Activated B cell treated with CpG ODN at 0.5 μM for 24 hours (primary cell): ENCODE measurements at regions not wholly inside any gene's neighbourhood (a gene's known extent, or its start where the extent isn't known, plus 50 kb on each side); places are given as distances from the start of the nearest gene placed in this dataset.

Experiments used
- ATAC-seq: fragments of 200-7000 bp; cut with Tn5 transposase; one replicate; pipeline ENCODE4 v1.10.0; 2021; ENCODE audit warnings: low read depth, mild to moderate bottlenecking, moderate library complexity
- CTCF ChIA-PET: fragments of 350-600 bp; sonication (Branson Sonifier 250); formaldehyde crosslinking; loops from one replicate; lab custom pipeline; 2021; ENCODE audit warnings: antibody characterized with exemption; lab: Charles Lee
- POLR2A ChIA-PET: fragments of 350-600 bp; sonication (Branson Sonifier 250); formaldehyde crosslinking; loops from one replicate; lab custom pipeline; 2021; ENCODE audit warnings: antibody characterized with exemption; lab: Charles Lee
- DNase-seq: peaks from one replicate; pipeline ENCODE4 v3.0.0; 2022
- H3K27ac Mint-ChIP-seq: one replicate; pipeline ENCODE4 v1.8.0; 2020; ENCODE audit warnings: mixed read lengths
- H3K27me3 Mint-ChIP-seq: one replicate; pipeline ENCODE4 v1.8.0; 2021; ENCODE audit warnings: mixed read lengths
- H3K36me3 Mint-ChIP-seq: one replicate; pipeline ENCODE4 v1.8.0; 2021; ENCODE audit warnings: low read depth, mixed read lengths
- H3K4me1 Mint-ChIP-seq: one replicate; pipeline ENCODE4 v1.8.0; 2021; ENCODE audit warnings: mixed read lengths
- H3K4me3 Mint-ChIP-seq: one replicate; pipeline ENCODE4 v1.8.0; 2020; ENCODE audit warnings: mild to moderate bottlenecking, mixed read lengths
- H3K9me3 Mint-ChIP-seq: one replicate; pipeline ENCODE4 v1.8.0; 2020; ENCODE audit warnings: mixed read lengths
- intact Hi-C: fragments of 100-400 bp; cut with micrococcal nuclease; formaldehyde crosslinking; loops from one replicate; pipeline ENCODE4 v1.15.1; 2024
- TF ChIP-seq, protein P1 (sequence below): fragments of 200-600 bp; IDR thresholded peaks from one replicate; pipeline ENCODE4 v1.8.0; 2022; ENCODE audit warnings: antibody characterized with exemption, mild to moderate bottlenecking

DNA sequence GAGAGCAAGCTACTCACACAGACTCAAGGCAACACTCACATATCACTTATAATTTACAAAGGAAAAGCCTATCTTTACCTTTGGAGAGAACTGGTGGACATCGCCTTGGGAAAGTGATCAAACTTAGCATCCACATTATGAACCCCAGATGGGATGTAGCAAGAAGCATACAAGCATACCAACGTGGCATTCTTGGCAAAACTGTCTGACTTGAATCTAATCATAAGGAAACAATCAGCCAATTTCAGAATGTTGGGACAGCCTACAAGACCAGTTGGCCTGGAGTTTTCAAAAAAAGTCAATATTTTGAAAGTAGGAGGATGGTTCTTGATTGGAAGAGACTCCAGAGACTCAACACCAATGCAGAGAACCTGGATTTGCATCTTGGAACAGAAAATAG is 79.1 kb upstream of the PMAIP1 start:
- no peak for DNase-seq
- Mint-ChIP-seq H3K36me3 (no peaks in the 10 kb centered on the region), H3K27ac (no peak overlapping the region), H3K27me3 (peaks cover 9% of the 10 kb centered on the region), H3K4me1 (no peaks in the 10 kb centered on the region), H3K4me3 (no peak overlapping the region), H3K9me3 (no peaks in the 10 kb centered on the region)
- TF ChIP-seq, protein P1, sequence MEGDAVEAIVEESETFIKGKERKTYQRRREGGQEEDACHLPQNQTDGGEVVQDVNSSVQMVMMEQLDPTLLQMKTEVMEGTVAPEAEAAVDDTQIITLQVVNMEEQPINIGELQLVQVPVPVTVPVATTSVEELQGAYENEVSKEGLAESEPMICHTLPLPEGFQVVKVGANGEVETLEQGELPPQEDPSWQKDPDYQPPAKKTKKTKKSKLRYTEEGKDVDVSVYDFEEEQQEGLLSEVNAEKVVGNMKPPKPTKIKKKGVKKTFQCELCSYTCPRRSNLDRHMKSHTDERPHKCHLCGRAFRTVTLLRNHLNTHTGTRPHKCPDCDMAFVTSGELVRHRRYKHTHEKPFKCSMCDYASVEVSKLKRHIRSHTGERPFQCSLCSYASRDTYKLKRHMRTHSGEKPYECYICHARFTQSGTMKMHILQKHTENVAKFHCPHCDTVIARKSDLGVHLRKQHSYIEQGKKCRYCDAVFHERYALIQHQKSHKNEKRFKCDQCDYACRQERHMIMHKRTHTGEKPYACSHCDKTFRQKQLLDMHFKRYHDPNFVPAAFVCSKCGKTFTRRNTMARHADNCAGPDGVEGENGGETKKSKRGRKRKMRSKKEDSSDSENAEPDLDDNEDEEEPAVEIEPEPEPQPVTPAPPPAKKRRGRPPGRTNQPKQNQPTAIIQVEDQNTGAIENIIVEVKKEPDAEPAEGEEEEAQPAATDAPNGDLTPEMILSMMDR: no peak
- CTCF ChIA-PET: interaction anchor here (4.3 kb wide), 1 partner anchor 362 kb away, joined by 36 read pairs; no protein-coding TSS in a partner anchor
- intact Hi-C loops: loop anchor here (5.0 kb wide), 1 partner anchor 513 kb away; no protein-coding TSS in a partner anchor
- POLR2A ChIA-PET: no interaction called here
- no peak for ATAC-seq

DNA sequence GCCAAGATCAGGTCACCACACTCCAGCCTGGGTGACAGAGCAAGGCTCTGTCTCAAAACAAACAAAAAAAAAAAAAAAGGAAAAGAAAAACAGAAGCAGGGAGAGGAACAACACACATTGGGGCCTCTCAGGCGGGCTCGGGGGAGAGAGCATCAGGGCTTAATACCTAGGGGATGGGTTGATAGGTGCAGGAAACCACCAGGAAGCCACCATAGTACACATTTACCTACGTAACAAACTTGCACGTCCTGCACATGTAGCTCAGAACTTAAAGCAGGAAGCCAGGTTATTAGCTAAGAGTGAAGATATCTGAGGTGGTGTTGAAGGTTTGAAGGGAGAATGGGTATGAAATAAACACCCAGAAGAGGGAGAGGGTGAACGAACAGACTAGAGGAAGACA is 81.0 kb upstream of the PMAIP1 start:
- DNase-seq (no peak), ATAC-seq (peak; percentile 31)
- H3K36me3 Mint-ChIP-seq: no peaks in the 10 kb centered on the region
- H3K4me3 Mint-ChIP-seq: no peak overlapping the region
- H3K9me3 Mint-ChIP-seq: no peaks in the 10 kb centered on the region
- no peak overlapping the region for H3K27ac Mint-ChIP-seq
- POLR2A ChIA-PET: no interaction called here
- H3K4me1 Mint-ChIP-seq: no peaks in the 10 kb centered on the region
- intact Hi-C loops: no loop called here
- CTCF ChIA-PET: no interaction called here
- H3K27me3 Mint-ChIP-seq: peaks cover 10% of the 10 kb centered on the region
- TF ChIP-seq, protein P1: no peak

DNA sequence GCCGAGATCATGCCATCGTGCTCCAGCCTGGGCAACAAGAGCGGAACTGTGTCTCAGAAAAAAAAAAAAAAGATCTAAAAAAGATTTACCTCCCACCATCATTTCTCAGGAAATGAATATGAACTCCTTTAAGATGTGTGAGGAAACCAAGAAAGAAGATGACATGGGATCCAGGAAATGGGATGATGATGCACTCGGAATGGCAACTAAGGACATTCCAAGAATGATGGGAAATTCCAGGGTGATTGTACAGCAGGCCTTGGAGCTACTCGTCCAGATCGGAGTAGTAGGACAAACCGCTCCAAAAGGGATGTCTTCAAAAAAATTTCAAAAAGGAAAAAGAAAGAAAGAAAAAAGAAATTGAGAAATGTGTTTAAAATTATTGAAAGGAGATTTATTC is 84.9 kb upstream of the PMAIP1 start:
- no peak overlapping the region for H3K27ac Mint-ChIP-seq
- POLR2A ChIA-PET: no interaction called here
- ATAC-seq (no peak), DNase-seq (no peak)
- H3K36me3 Mint-ChIP-seq: no peaks in the 10 kb centered on the region
- CTCF ChIA-PET: interaction anchor here (0.6 kb wide), 1 partner anchor 167 kb away, joined by 3 read pairs; no protein-coding TSS in a partner anchor
- H3K27me3 Mint-ChIP-seq: peaks cover 18% of the 10 kb centered on the region
- H3K9me3 Mint-ChIP-seq: no peaks in the 10 kb centered on the region
- no peaks in the 10 kb centered on the region for H3K4me1 Mint-ChIP-seq
- TF ChIP-seq, protein P1: no peak
- intact Hi-C loops: no loop called here
- H3K4me3 Mint-ChIP-seq: no peak overlapping the region

DNA sequence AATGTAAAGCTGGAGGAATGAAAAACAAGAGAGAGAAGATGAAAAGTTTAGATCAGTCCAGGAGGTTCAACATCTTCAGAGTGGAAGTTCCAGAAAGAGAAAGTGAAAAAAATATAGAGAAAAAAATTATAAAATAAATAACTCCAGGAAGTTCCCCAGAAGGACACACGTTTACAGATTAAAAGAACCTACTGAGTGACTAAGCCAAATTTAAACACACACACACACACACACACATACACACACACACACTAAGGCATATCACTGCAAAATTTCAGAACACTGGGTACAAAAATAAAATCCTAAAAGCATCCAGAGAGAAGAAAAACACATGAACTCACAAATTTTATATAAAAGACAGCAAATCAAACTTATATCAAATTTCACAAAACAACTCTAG is 85.9 kb upstream of the PMAIP1 start:
- Mint-ChIP-seq H3K4me3 (no peak overlapping the region), H3K27ac (no peak overlapping the region), H3K4me1 (no peaks in the 10 kb centered on the region), H3K27me3 (peaks cover 18% of the 10 kb centered on the region), H3K9me3 (no peaks in the 10 kb centered on the region), H3K36me3 (no peaks in the 10 kb centered on the region)
- intact Hi-C loops: no loop called here
- CTCF ChIA-PET: no interaction called here
- DNase-seq (no peak), ATAC-seq (no peak)
- TF ChIP-seq, protein P1: no peak
- POLR2A ChIA-PET: no interaction called here

DNA sequence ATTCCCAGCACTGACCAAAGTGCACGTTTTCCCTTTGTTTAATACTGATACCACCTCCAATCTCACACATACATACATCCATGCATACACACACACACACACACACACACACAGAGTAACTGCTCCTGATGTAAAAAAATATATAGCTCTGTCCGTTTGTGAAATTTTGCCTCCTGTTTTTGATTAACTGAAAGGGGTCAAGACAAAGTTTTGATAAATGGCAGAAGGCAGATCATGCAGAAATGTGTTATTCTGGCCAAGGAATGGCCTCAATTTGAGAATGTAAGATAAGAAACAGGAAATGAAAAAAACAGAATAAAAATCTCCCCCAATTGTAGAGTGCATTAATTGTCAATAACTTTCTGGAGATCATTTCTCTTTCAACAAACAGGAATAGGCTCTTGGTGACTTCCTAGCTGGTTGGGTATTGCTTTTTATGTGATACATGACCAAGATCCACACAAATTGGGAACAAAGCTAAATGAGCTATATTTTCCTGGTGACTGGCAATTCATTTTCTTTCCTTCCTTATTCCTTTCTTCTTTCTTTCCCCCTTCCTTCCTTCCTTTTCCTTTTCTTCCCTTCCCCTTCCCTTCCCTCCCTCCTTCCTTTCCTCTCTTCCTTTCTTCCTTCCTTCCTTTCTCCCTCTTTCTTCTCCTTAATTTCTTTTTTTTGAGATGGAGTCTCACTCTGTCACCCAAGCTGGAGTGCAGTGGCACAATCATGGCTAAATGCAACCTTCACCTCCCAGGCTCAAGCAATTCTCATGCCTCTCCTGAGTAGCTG is 88.9 kb upstream of the PMAIP1 start:
- ATAC-seq: no peak
- H3K36me3 Mint-ChIP-seq: no peaks in the 10 kb centered on the region
- TF ChIP-seq, protein P1: no peak
- no peaks in the 10 kb centered on the region for H3K9me3 Mint-ChIP-seq
- intact Hi-C loops: no loop called here
- H3K27ac Mint-ChIP-seq: no peak overlapping the region
- no peak overlapping the region for H3K4me3 Mint-ChIP-seq
- POLR2A ChIA-PET: no interaction called here
- H3K27me3 Mint-ChIP-seq: peaks cover 9% of the 10 kb centered on the region
- CTCF ChIA-PET: no interaction called here
- no peak for DNase-seq
- H3K4me1 Mint-ChIP-seq: no peaks in the 10 kb centered on the region
